ENCODE measurements at regions not wholly inside any gene's neighbourhood (a gene's known extent, or its start where the extent isn't known, plus 50 kb on each side); places are given as distances from the start of the nearest gene placed in this dataset.
"Not testable (repeated sequence)": the region's sequence is repeated elsewhere in the genome, so short reads cannot be mapped to it uniquely, and the experiment has no call there.

DNA sequence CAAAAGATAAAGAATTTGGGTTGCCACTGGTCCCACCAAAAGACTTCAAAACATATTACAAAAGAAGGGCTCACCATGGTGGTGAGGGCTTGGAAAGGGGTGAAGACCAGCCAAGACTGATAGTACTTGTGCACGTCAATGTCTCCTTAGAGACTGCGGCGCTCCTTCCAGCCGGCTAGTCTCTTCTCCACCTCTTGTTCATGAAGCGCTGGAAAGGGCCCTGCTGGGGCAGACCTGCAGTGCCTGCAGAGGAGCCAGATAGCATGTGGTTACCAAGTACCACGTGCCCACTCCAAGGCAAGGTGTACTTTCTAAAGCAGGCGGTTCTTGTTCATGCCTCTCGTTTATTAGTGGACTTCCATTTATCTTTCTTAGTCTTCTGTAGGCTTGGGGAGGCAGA is 92.7 kb upstream of the FAM20A start:
- Histone ChIP-seq H3K27ac (ENCODE audit: low read depth) (no peak overlapping the region), H3K36me3 (ENCODE audit: insufficient read depth) (no peaks in the 10 kb centered on the region), H3K4me3 (ENCODE audit: low read depth, low read length) (no peak overlapping the region), H3K4me1 (ENCODE audit: insufficient read depth) (no peaks in the 10 kb centered on the region)
- DNase-seq (ENCODE audit: extremely low spot score): no peak
- 93% methylated on average over 8 of the region's 8 CpGs for WGBS

DNA sequence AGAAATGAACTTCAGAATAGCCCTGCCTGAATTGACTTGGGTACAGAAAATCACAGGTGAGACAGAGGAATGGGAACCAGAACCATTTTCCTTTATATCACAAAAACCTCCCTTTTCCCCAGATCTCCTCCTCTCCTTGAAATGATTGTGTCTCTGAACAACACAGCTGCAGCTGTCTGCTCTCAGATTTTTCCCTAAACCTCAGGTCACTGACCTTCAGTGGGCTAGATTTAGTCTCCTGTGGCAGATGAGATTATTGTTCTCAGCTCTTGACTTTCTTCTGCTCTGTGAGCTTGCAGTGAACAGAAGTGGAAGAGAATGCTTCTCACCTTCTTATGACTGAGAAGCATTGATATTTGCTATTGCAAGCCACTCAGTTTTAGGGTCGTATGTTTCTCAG is 92.3 kb upstream of the FAM20A start:
- 65% methylated on average over 1 of the region's 1 CpG for WGBS
- no peak overlapping the region for H3K4me3 ChIP-seq (ENCODE audit: low read depth, low read length)
- DNase-seq (ENCODE audit: extremely low spot score): no peak
- no peak overlapping the region for H3K27ac ChIP-seq (ENCODE audit: low read depth)
- H3K4me1 ChIP-seq (ENCODE audit: insufficient read depth): no peaks in the 10 kb centered on the region
- no peaks in the 10 kb centered on the region for H3K36me3 ChIP-seq (ENCODE audit: insufficient read depth)

DNA sequence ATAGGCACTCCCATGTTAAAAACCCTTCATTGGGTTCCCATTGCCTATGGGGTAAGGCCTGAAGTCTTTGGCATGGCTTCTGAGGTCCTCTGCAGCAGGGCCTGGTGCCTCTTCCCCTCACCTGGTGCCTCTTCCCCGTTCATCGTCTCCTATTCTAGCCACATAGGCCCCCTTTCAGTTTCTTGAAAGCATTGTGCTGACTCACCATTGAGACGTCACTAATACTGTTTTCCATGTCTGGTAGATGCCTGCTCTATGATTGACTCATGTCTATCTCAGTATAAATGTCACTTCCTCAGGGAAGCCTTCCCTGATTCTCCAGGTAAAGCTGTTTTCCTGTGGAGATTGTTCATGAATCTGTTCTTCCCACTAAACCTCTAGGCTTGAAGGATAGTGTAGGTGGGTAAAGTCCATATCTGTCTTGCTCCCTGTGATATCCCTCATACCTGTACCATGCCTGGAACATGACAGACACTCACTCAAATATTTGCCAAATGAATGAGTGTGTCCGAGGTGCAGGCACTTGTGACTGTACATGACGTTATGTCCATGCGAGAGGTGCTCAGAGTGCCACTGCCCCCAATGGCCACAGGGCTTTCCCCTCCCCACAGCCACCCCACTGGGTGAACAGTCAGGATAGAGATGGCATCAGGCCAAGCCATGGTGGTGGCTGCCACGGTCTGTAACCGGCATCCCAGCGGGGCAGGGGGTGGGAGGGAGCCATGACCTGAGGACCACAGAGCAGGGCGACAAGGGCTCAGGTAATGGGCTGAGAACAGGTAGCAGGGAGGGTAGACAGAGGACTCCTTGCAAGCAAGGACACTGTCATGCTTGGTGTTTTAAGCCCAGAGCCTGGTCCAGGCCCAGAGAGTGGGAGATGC is 85.2 kb upstream of the FAM20A start:
- no peak overlapping the region for H3K4me3 ChIP-seq (ENCODE audit: low read depth, low read length)
- DNase-seq (ENCODE audit: extremely low spot score): no peak
- 93% methylated on average over 10 of the region's 10 CpGs for WGBS
- H3K27ac ChIP-seq (ENCODE audit: low read depth): no peak overlapping the region
- no peaks in the 10 kb centered on the region for H3K4me1 ChIP-seq (ENCODE audit: insufficient read depth)
- no peaks in the 10 kb centered on the region for H3K36me3 ChIP-seq (ENCODE audit: insufficient read depth)

DNA sequence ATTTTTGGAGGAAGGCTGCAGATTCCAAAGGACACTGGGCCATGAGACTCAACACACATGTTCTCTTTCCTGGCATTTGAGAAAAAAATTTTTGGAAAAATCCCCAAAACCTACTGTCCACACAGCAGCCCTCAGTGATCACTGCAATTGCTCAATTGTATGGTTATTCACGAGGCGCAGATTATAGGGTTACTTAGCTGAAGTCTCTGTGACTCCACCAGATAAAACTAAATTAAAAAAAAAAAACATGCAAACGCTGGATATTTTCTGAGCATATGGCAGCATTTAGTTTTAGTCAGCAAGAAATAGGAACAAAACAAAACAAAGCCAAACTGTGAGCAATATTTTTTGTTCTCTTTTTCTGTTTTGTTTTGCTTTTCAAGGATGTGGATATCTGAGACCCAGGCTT is 83.8 kb upstream of the FAM20A start:
- Histone ChIP-seq H3K4me1 (ENCODE audit: insufficient read depth) (no peaks in the 10 kb centered on the region), H3K36me3 (ENCODE audit: insufficient read depth) (no peaks in the 10 kb centered on the region), H3K27ac (ENCODE audit: low read depth) (no peak overlapping the region), H3K4me3 (ENCODE audit: low read depth, low read length) (no peak overlapping the region)
- 57% methylated on average over 3 of the region's 3 CpGs for WGBS
- no peak for DNase-seq (ENCODE audit: extremely low spot score)

DNA sequence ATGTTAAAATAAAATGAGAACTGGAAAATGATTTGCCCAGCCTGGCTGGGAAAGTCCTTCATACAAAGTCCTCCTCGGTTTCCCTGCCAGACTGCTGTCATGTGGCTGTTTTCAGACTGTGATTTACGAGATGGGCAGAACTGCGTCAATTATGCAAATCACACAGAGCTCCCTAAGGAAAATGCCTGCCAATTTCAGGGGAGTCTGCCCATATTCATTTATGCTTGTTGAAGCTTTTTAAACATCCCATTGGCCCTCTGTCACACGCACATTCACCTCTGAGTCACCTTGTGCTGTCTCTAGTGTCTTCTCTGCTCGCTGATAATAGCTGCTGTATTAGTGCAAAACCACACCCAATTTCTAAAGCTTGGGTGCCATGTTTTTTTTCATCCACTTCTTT is 81.7 kb upstream of the FAM20A start:
- H3K27ac ChIP-seq (ENCODE audit: low read depth): no peak overlapping the region
- no peak for DNase-seq (ENCODE audit: extremely low spot score)
- WGBS: 86% methylated on average over 5 of the region's 5 CpGs
- no peak overlapping the region for H3K4me3 ChIP-seq (ENCODE audit: low read depth, low read length)
- H3K36me3 ChIP-seq (ENCODE audit: insufficient read depth): no peaks in the 10 kb centered on the region
- no peaks in the 10 kb centered on the region for H3K4me1 ChIP-seq (ENCODE audit: insufficient read depth)

DNA sequence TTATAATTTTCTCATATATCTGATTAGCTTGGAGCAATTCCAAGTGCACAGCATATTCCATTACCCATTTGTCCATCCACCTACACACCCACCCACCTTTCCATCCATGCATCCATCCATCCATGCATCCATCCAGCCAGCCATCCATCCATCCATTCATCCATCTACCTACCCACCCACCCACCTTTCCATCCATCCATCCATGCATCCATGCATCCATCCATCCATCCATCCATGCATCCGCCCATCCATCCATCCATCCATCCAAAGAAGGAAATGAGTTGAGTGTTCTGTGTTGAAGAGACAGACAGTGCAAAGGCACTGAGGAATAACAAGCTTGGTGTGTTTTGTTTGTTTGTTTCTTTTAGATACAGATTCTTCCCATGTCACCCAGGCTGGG is 78.7 kb upstream of the FAM20A start:
- Histone ChIP-seq H3K4me3 (ENCODE audit: low read depth, low read length) (no peak overlapping the region), H3K36me3 (ENCODE audit: insufficient read depth) (no peaks in the 10 kb centered on the region), H3K4me1 (ENCODE audit: insufficient read depth) (no peaks in the 10 kb centered on the region), H3K27ac (ENCODE audit: low read depth) (no peak overlapping the region)
- DNase-seq (ENCODE audit: extremely low spot score): no peak
- WGBS: 98% methylated on average over 1 of the region's 1 CpG

DNA sequence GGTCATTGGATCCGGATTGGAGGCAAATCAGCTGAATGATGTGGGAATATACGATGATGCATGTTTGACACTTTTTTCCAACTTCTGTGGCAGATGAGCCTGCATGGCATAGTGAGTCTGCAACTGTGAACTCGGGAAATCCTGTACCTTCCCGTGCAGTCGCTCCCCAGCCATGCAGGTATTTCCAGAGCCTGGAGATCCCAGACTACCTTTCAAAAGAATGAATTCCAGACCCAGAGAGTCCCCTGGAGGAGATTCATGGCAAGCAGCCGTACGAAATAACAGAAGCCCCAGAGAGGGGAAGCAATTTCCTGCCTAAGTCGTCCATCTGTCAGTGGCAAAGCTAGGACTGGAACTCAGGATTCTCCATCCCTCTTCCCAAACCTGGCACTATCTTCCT is 75.7 kb upstream of the FAM20A start:
- Histone ChIP-seq H3K4me3 (ENCODE audit: low read depth, low read length) (no peak overlapping the region), H3K36me3 (ENCODE audit: insufficient read depth) (no peaks in the 10 kb centered on the region), H3K27ac (ENCODE audit: low read depth) (no peak overlapping the region), H3K4me1 (ENCODE audit: insufficient read depth) (no peaks in the 10 kb centered on the region)
- WGBS: 87% methylated on average over 8 of the region's 8 CpGs
- DNase-seq (ENCODE audit: extremely low spot score): no peak

DNA sequence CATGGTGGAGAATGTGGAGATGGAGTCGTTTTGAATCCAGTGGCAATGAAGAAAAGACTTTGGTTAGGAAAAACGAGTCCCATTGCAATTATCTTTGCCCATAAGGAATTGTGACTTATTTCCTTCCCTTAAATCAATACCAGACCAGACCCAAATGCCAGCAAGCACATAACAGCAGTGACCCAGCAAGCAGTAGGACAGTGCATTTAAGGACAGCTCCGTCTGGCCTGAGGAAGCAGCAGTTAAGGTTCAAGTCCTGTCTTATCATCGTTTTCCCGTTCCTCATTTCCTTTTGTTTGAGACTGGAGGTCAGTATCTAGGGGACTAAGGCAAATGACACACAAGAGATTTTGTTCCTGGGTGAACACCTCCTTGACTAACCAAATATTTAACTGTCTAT is 74.6 kb upstream of the FAM20A start:
- WGBS: 53% methylated on average over 5 of the region's 5 CpGs
- Histone ChIP-seq H3K4me1 (ENCODE audit: insufficient read depth) (no peaks in the 10 kb centered on the region), H3K27ac (ENCODE audit: low read depth) (no peak overlapping the region), H3K4me3 (ENCODE audit: low read depth, low read length) (no peak overlapping the region), H3K36me3 (ENCODE audit: insufficient read depth) (no peaks in the 10 kb centered on the region)
- no peak for DNase-seq (ENCODE audit: extremely low spot score)

DNA sequence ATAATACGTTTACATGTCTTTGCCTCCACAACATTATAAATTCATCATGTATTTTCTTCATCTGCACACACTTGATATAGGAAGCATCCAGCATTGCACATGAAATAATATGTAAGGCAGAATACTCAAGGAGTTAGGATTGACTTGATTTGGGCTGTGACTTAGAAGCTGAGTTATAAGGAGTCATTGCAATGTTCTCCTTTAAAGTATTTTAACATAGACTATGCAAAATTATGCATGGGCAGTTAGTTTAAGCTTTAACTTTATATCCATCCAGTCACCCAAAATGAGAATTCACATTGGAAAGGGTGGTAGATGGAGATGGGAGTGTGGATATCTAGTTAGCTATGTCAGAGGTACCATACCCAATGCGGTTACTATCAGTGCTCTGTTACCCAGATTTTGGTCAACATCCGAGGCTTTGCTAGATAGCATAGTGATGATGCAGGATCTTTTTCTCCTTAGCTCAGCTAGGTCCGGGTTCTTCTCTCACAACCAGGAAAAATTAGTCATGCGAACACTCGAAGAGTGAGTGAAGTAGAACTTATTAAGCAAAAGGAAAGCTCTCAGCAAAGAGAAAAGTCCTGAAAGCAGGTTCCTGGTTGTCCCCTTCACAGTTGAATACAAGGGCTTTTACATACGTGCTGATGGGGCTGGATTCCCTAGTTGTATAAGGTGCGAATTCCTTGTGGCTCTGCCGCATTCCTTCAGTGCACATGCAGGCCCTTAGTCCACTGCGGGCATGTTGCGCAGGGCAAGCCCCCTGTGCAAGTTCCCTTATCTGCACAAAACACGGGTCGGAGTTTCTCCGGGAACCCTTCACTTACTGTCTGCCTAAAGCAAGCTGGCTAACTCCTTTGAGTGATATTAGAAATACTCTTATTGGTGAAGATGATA is 73.1 kb upstream of the FAM20A start:
- no peak for DNase-seq (ENCODE audit: extremely low spot score)
- Histone ChIP-seq H3K27ac (ENCODE audit: low read depth) (no peak overlapping the region), H3K4me1 (ENCODE audit: insufficient read depth) (no peaks in the 10 kb centered on the region), H3K36me3 (ENCODE audit: insufficient read depth) (no peaks in the 10 kb centered on the region), H3K4me3 (ENCODE audit: low read depth, low read length) (no peak overlapping the region)
- WGBS: 87% methylated on average over 14 of the region's 14 CpGs

DNA sequence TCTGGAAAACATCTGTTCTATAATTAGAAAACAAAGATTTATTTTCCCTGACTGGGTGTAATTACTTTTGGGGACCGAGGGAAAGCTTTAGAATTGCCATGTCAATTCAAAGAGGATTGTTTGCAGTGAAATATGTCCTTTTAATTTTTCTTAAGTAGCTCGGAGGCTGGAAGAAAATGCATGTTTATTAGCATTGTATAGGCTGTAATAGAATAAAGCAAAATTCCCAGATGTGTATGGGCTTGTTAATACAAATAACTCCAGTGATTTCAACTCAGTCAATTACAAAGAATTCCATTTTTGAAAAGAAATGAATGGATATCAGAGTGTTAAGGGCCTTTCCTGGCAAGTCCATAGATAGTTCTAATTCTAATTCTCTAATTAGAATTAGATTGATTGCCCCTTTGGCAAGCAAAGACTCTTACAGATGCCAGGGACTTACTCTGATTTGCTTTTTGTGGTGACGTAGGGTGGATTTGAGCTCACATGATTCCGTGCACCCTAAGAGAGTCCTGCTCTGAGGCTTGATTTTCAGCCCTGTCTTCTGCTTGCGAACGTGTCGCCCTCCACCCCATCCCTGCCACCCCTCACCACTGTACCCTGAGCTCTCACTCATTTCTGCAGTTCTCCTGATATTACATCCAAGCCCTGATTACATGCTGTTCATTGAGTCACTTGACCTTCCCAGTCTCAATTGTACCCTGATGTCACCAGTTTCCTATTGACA is 70.0 kb upstream of the FAM20A start:
- H3K36me3 ChIP-seq (ENCODE audit: insufficient read depth): no peaks in the 10 kb centered on the region
- WGBS: 74% methylated on average over 7 of the region's 7 CpGs
- no peak overlapping the region for H3K27ac ChIP-seq (ENCODE audit: low read depth)
- no peak overlapping the region for H3K4me3 ChIP-seq (ENCODE audit: low read depth, low read length)
- H3K4me1 ChIP-seq (ENCODE audit: insufficient read depth): no peaks in the 10 kb centered on the region
- no peak for DNase-seq (ENCODE audit: extremely low spot score)

DNA sequence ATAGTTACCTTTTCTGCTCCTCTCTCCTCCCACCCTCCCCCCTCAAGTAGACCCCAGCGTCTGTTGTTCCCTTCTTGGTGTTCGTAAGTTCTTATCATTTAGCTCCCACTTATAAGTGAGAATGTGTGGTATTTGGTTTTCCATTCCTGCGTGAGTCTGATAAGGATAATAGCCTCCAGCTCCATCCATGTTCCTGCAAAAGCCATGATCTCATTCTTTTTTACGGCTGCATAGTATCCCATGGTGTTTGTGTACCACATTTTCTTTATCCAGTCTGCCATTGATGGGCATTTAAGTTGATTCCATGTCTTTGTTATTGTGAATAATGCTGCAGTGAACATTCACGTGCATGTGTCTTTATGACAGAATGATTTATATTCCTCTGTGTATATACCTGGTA is 65.3 kb upstream of the FAM20A start:
- not testable (repeated sequence) for DNase-seq (ENCODE audit: extremely low spot score); H3K27ac ChIP-seq (ENCODE audit: low read depth); H3K36me3 ChIP-seq (ENCODE audit: insufficient read depth); H3K4me3 ChIP-seq (ENCODE audit: low read depth, low read length); H3K4me1 ChIP-seq (ENCODE audit: insufficient read depth)
- 60% methylated on average over 5 of the region's 5 CpGs for WGBS

DNA sequence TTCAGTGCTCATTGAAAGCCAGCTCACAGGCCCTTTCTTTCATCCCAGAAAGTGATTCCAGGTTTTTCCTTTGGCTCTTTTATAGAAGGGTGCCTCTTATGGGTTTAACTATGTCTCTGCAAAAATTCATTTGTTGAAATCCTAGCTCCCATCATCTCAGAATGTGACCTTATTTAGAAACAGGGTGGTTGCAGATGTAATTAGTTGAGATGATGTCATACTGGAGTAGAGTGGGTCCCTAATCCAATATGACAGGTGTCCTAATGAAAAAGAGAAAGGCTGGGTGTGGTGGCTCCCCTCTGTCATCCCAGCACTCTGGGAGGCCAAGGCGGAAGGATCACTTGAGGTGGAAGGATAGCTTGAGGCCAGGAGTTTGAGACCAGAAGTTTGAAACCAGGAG is 64.2 kb upstream of the FAM20A start:
- DNase-seq (ENCODE audit: extremely low spot score): no peak
- Histone ChIP-seq H3K4me3 (ENCODE audit: low read depth, low read length) (no peak overlapping the region), H3K36me3 (ENCODE audit: insufficient read depth) (no peaks in the 10 kb centered on the region), H3K27ac (ENCODE audit: low read depth) (no peak overlapping the region), H3K4me1 (ENCODE audit: insufficient read depth) (no peaks in the 10 kb centered on the region)
- 98% methylated on average over 1 of the region's 1 CpG for WGBS

DNA sequence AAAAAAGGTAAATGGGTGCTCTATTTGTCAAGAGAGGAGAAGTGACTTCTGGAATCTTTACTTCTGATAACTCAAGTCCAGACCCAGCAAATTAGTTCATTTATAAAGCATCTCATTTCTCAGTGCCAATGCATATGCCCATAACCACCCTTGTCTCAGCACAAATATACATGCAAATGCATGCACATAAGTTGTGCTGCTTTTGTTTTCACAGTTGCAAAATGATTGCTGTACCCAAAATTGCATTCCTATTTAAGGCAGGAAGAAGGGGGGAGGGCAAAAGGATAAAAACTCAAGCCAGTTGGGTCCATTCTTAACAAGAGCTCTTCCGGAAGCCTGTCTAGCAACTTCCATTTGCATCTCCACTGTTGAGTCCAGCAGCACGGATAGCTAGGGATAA is 61.3 kb upstream of the FAM20A start:
- no peaks in the 10 kb centered on the region for H3K4me1 ChIP-seq (ENCODE audit: insufficient read depth)
- H3K27ac ChIP-seq (ENCODE audit: low read depth): no peak overlapping the region
- H3K36me3 ChIP-seq (ENCODE audit: insufficient read depth): no peaks in the 10 kb centered on the region
- DNase-seq (ENCODE audit: extremely low spot score): no peak
- 89% methylated on average over 2 of the region's 2 CpGs for WGBS
- H3K4me3 ChIP-seq (ENCODE audit: low read depth, low read length): no peak overlapping the region

Data from urinary bladder (tissue), 3 donors.